Upper lobe of right lung (tissue), 1 donor: ENCODE measurements at regions not wholly inside any gene's neighbourhood (a gene's known extent, or its start where the extent isn't known, plus 50 kb on each side); places are given as distances from the start of the nearest gene placed in this dataset.

Experiments used
- ATAC-seq: fragments of 200-7000 bp; cut with Tn5 transposase; one replicate; pipeline ENCODE4 v1.9.1; 2020; ENCODE audit warnings: mild to moderate bottlenecking, moderate library complexity
- DNase-seq: peaks from one replicate; pipeline ENCODE4 v3.0.0-alpha.2; 2020
- H3K27ac ChIP-seq: fragments of 200-600 bp; one replicate; pipeline ENCODE4 v1.8.0; 2022
- H3K27me3 ChIP-seq: fragments of 200-600 bp; one replicate; pipeline ENCODE4 v1.8.0; 2022; ENCODE audit warnings: mild to moderate bottlenecking
- H3K36me3 ChIP-seq: fragments of 200-600 bp; one replicate; pipeline ENCODE4 v1.8.0; 2022
- H3K4me1 ChIP-seq: fragments of 200-600 bp; one replicate; pipeline ENCODE4 v1.8.0; 2022
- H3K4me3 ChIP-seq: fragments of 200-600 bp; one replicate; pipeline ENCODE4 v1.8.0; 2022; ENCODE audit warnings: mild to moderate bottlenecking
- H3K9me3 ChIP-seq: fragments of 200-600 bp; one replicate; pipeline ENCODE4 v1.8.0; 2022
- CTCF ChIP-seq: fragments of 200-600 bp; IDR thresholded peaks from one replicate; pipeline ENCODE4 v1.8.0; 2022; ENCODE audit warnings: antibody characterized with exemption
- intact Hi-C: fragments of 100-400 bp; cut with DNase I; formaldehyde crosslinking; loops from one replicate; pipeline ENCODE4 v1.11.0; 2022
- donor health status: DM: no; HTN: yes; CAD: no; lungs with severe emphysema.

DNA sequence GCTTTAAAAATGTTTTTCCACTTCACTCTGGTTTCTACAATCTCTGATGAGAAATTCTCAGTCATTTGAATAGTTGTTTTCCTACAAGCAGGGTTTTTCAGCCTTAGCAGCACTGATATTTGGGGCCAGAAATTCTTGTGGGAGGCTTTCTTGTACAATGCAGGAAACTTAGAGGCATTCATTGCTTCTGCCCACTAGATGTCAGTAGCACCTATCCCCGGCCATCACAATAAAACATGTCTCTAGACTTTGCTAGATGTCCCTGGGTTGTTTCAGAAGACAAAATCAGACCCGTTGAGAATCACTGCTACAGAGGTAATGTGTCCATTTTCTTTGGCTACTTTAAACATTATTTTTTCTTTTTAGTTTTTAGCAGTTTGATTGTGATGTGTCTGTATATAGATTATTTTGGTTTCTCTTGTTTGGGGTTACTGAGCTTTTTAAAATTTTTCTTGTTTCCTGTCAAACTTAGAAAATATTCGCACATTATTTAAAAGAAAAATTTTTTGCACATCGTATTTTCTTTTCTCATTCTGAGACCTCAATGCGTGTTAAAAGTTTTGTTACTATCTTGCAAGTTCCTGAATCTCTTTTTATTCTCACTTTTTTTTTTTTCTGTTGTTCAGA, 60.8 kb upstream of the CCDC179 start:
- intact Hi-C loops, result no loop called here
- H3K9me3 ChIP-seq, result no peaks in the 10 kb centered on the region
- H3K4me1 ChIP-seq, result peaks cover 5% of the 10 kb centered on the region
- peak; percentile 62 for TF ChIP-seq CTCF
- H3K27ac ChIP-seq, result no peak overlapping the region
- DNase-seq (no peak), ATAC-seq (peak; percentile 83)
- H3K4me3 ChIP-seq, result no peak overlapping the region
- H3K36me3 ChIP-seq, result no peaks in the 10 kb centered on the region
- H3K27me3 ChIP-seq, result no peaks in the 10 kb centered on the region

GRCh38 chr11:22922672-22923071, 62.4 kb upstream of the CCDC179 start:
- no peak for ATAC-seq
- H3K4me1 ChIP-seq, result peaks cover 5% of the 10 kb centered on the region
- H3K27ac ChIP-seq, result no peak overlapping the region
- H3K36me3 ChIP-seq, result no peaks in the 10 kb centered on the region
- TF ChIP-seq CTCF, result no peak
- no peak overlapping the region for H3K4me3 ChIP-seq
- no peaks in the 10 kb centered on the region for H3K9me3 ChIP-seq
- intact Hi-C loops, result no loop called here
- H3K27me3 ChIP-seq, result no peaks in the 10 kb centered on the region
- no peak for DNase-seq

GRCh38 chr11:22923561-22923960, 63.3 kb upstream of the CCDC179 start:
- Histone ChIP-seq H3K27ac (no peak overlapping the region), H3K27me3 (no peaks in the 10 kb centered on the region), H3K4me3 (no peak overlapping the region), H3K36me3 (no peaks in the 10 kb centered on the region), H3K4me1 (peaks cover 5% of the 10 kb centered on the region), H3K9me3 (no peaks in the 10 kb centered on the region)
- DNase-seq (no peak), ATAC-seq (no peak)
- no peak for TF ChIP-seq CTCF
- intact Hi-C loops, result no loop called here

- H3K9me3 ChIP-seq, result no peaks in the 10 kb centered on the region
- no peaks in the 10 kb centered on the region for H3K36me3 ChIP-seq
- H3K4me3 ChIP-seq, result no peak overlapping the region
- H3K27me3 ChIP-seq, result no peaks in the 10 kb centered on the region
- H3K4me1 ChIP-seq, result no peaks in the 10 kb centered on the region
- intact Hi-C loops, result no loop called here
- ATAC-seq (no peak), DNase-seq (no peak)
- no peak for TF ChIP-seq CTCF
- no peak overlapping the region for H3K27ac ChIP-seq
These were observed 66.1 kb upstream of the CCDC179 start for GRCh38 chr11:22926341-22926740.

DNA sequence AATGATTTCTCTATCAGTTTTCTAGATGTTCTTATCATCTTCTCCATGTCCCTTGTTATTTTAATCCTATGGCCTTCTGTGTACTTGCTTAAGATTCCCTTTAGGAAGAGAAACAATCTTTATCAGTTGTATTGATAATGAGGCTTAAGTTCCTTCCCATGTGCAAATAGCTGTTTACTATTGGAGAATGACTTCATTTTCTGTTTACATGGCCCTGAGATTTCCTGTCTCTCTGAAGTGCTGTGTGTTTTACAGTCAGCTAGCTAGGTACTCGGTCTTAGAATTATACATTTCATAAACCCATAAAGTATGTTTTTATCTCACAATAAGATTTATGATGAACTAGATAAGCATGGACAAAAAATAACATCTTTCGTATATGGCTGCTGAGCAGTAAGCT, 67.5 kb upstream of the CCDC179 start:
- intact Hi-C loops, result no loop called here
- ATAC-seq, result no peak

More for the DNA sequence above, 67.5 kb upstream of the CCDC179 start:
- Histone ChIP-seq H3K4me3 (no peak overlapping the region), H3K4me1 (no peaks in the 10 kb centered on the region), H3K9me3 (no peaks in the 10 kb centered on the region), H3K36me3 (no peaks in the 10 kb centered on the region), H3K27ac (no peak overlapping the region), H3K27me3 (no peaks in the 10 kb centered on the region)
- DNase-seq, result no peak
- TF ChIP-seq CTCF, result no peak
